Ovary (tissue), 7 donors: ENCODE measurements at regions not wholly inside any gene's neighbourhood (a gene's known extent, or its start where the extent isn't known, plus 50 kb on each side); places are given as distances from the start of the nearest gene placed in this dataset.

ENCODE experiments used
- DNase-seq, 5 donors: peaks; one replicate each; pipeline ENCODE4 v3.0.0-alpha.2; 2019 to 2020
- H3K27ac ChIP-seq, 2 donors: fragments of 200-600 bp; one replicate each; pipeline versions ENCODE4 v1.5.1 to v1.8.0; 2019 to 2022
- H3K27me3 ChIP-seq: fragments of 200-600 bp; one replicate; pipeline ENCODE4 v1.8.0; 2022
- H3K36me3 ChIP-seq: fragments of 200-600 bp; sonication (generic); one replicate; pipeline ENCODE4 v1.5.1; 2019
- H3K4me1 ChIP-seq: one replicate; pipeline ENCODE4 v1.8.1; 2013; ENCODE audit warnings: mild to moderate bottlenecking, moderate library complexity; ENCODE audit not compliant: insufficient read depth
- H3K4me3 ChIP-seq: fragments of 200-600 bp; sonication (generic); one replicate; pipeline ENCODE4 v1.5.1; 2017
- H3K9me3 ChIP-seq, 2 donors: fragments of 200-600 bp in 1 of 2; sonication (generic) in 1 of 2; one replicate each; pipeline versions ENCODE4 v1.5.1 to v1.8.1; 2013 to 2019; ENCODE audit warnings: mild to moderate bottlenecking in 1 of 2, moderate library complexity in 1 of 2
- CTCF ChIP-seq, 3 donors: fragments of 450-650 bp in 2 of 3; fragments of 200-600 bp in 1 of 3; IDR thresholded peaks; one replicate each; pipeline versions ENCODE4 v1.5.1 to v1.8.0; 2016 to 2022; ENCODE audit warnings: antibody characterized with exemption in 3 of 3, mild to moderate bottlenecking in 1 of 3
- EP300 ChIP-seq: sonication (generic); formaldehyde crosslinking; IDR thresholded peaks from one replicate; pipeline ENCODE4 v1.6.1; 2017; ENCODE audit warnings: antibody characterized with exemption
- POLR2A ChIP-seq: fragments of 450-650 bp; IDR thresholded peaks from one replicate; pipeline ENCODE4 v1.6.1; 2017; ENCODE audit warnings: antibody characterized with exemption, mild to moderate bottlenecking, moderate library complexity
- WGBS, 3 donors: extraction: QIAGEN DNeasy Blood & Tissue Kit in 1 of 3; methylation state at CpG; one replicate each; pipeline versions ENCODE4 v1.1.5 to v1.1.7; 2013 to 2017; 5-methylcytosine and 5-hydroxymethylcytosine counted together
- intact Hi-C, 4 donors: fragments of 100-400 bp; cut with DNase I; formaldehyde crosslinking; loops; one replicate each; pipeline versions ENCODE4 v1.11.0 to v1.15.1; 2022 to 2023
- donor health status: DM: no; HTN: no; CAD: no; lungs with moderate emphysema.
- donor health status: DM: no; HTN: no; CAD: no.
- donor health status: Bipolar disorder and iron deficiency.
- donor health status: DM: no; HTN: no; CAD: no.
- donor health status: DM: yes; HTN: yes; CAD: no.

GRCh38 chr16:55214974-55215494 lies 109.0 kb upstream of the IRX6 start:
- no peaks in the 10 kb centered on the region for H3K4me1 ChIP-seq
- no peaks in the 10 kb centered on the region for H3K27me3 ChIP-seq
- no peak for DNase-seq
- no peak for TF ChIP-seq POLR2A
- H3K36me3 ChIP-seq: no peaks in the 10 kb centered on the region
- intact Hi-C loops: no loop called here
- no peak overlapping the region for H3K4me3 ChIP-seq
- H3K9me3 ChIP-seq: no peaks in the 10 kb centered on the region
- WGBS, 3 donors: 10 to 17% (median 12%) methylated on average over 5 of the region's 5 CpGs
- H3K27ac ChIP-seq: no peak overlapping the region

- no peak overlapping the region for H3K4me3 ChIP-seq
- WGBS, 3 donors: 45 to 47% (median 46%) methylated on average over 2 of the region's 2 CpGs
- H3K36me3 ChIP-seq: no peaks in the 10 kb centered on the region
- no peaks in the 10 kb centered on the region for H3K9me3 ChIP-seq
- intact Hi-C loops: no loop called here
- no peak overlapping the region for H3K27ac ChIP-seq
- no peaks in the 10 kb centered on the region for H3K27me3 ChIP-seq
- H3K4me1 ChIP-seq: no peaks in the 10 kb centered on the region
- no peak for DNase-seq
- TF ChIP-seq POLR2A (no peak), CTCF (IDR thresholded peaks at IDR 0.05) (no peak), EP300 (no peak)
These were observed 106.6 kb upstream of the IRX6 start for GRCh38 chr16:55217392-55217791.

GRCh38 chr16:55221836-55222235 lies 102.2 kb upstream of the IRX6 start:
- no peak overlapping the region for H3K27ac ChIP-seq
- no peak for TF ChIP-seq CTCF (IDR thresholded peaks at IDR 0.05)
- no peak for TF ChIP-seq EP300
- no peak for TF ChIP-seq POLR2A
- H3K27me3 ChIP-seq: no peaks in the 10 kb centered on the region
- H3K4me1 ChIP-seq: no peaks in the 10 kb centered on the region
- DNase-seq: no peak
- H3K9me3 ChIP-seq: no peaks in the 10 kb centered on the region
- intact Hi-C loops: no loop called here
- H3K4me3 ChIP-seq: no peak overlapping the region
- 63 to 72% (median 67%) methylated on average over 3 of the region's 3 CpGs for WGBS, 3 donors
- no peaks in the 10 kb centered on the region for H3K36me3 ChIP-seq

- intact Hi-C loops: no loop called here
- whole genome bisulfite sequencing, 3 donors: 8 to 15% (median 12%) methylated on average over 7 of the region's 7 CpGs
- TF ChIP-seq EP300: no peak
- Histone ChIP-seq H3K27ac (no peak overlapping the region), H3K4me1 (no peaks in the 10 kb centered on the region), H3K36me3 (no peaks in the 10 kb centered on the region), H3K27me3 (no peaks in the 10 kb centered on the region), H3K9me3 (no peaks in the 10 kb centered on the region), H3K4me3 (no peak overlapping the region)
- no peak for DNase-seq
These were observed 101.5 kb upstream of the IRX6 start for GRCh38 chr16:55222486-55222885.

GRCh38 chr16:55225972-55226542 lies 97.9 kb upstream of the IRX6 start:
- H3K9me3 ChIP-seq: no peaks in the 10 kb centered on the region
- H3K27me3 ChIP-seq: no peaks in the 10 kb centered on the region
- no peak overlapping the region for H3K4me3 ChIP-seq
- no peaks in the 10 kb centered on the region for H3K36me3 ChIP-seq
- H3K4me1 ChIP-seq: no peaks in the 10 kb centered on the region
- intact Hi-C loops: no loop called here
- TF ChIP-seq CTCF (IDR thresholded peaks at IDR 0.05): no peak
- TF ChIP-seq POLR2A: no peak
- TF ChIP-seq EP300: no peak
- 67 to 73% (median 71%) methylated on average over 5 of the region's 5 CpGs for WGBS, 3 donors
- DNase-seq: no peak
- no peak overlapping the region for H3K27ac ChIP-seq
